HG03439 (cell line): ENCODE measurements at regions not wholly inside any gene's neighbourhood (a gene's known extent, or its start where the extent isn't known, plus 50 kb on each side); places are given as distances from the start of the nearest gene placed in this dataset.

Experiments
- ATAC-seq: cut with Tn5 transposase; IDR thresholded peaks from one replicate; pipeline ENCODE4 v1.9.1; 2021; ENCODE audit warnings: mild to moderate bottlenecking, moderate library complexity; ENCODE audit not compliant: unreplicated experiment

DNA sequence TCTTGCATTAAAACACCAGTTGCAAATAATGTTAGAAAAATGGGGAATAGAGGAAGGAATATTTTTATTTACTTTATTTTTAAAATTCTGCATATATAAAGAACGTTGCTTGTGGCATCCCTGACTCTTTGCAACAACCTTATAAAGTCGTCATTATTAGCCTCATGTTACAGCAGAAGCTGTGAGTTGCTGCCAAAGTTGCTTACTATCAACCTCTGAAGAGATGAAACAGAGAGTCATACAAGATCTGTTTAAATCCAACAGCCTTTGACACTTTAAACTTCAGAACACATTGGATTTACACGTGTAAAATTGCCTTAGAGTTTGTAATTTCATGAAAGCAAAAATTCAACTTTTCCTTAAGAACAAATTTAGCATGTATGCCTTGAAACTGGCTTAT is 221.9 kb downstream of the MRPL39 start:
- no peak for ATAC-seq

DNA sequence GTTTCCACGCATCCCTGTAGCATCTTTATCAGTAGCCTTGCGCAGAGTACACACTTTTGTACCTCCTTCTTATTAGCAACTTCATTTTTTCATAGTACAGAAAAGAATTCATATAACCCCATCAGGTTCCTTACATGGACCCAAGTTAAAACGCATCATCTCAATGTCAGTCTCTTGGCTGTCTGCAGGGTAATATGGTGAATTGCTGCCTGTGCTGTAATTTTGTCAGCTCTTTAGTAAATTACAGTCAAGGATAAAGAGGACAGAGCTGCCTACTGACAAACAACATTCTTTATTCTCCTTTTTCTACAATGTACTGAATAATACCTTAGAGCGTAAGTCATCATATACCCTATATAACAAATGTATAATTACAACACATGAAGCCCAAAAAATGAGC is 222.5 kb downstream of the MRPL39 start:
- ATAC-seq: no peak

DNA sequence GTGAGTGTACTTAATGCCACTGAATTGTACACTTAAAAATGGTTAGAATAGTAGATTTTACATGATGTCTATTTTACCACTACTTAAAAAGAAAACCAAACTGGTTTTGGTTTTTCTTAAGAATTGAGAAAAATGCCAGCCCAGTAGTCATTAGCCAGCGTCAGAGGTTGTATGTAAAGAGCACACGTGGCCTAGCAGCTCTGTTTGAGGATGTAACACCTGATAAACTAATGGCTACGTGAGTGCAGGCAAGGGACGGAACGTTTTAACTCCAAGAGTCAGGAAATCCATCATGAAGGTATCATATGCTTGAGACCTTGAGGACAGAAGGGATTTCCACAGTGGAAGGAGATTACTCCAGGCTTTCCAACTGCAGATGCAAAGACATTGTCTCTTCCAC is 223.7 kb downstream of the MRPL39 start:
- no peak for ATAC-seq

DNA sequence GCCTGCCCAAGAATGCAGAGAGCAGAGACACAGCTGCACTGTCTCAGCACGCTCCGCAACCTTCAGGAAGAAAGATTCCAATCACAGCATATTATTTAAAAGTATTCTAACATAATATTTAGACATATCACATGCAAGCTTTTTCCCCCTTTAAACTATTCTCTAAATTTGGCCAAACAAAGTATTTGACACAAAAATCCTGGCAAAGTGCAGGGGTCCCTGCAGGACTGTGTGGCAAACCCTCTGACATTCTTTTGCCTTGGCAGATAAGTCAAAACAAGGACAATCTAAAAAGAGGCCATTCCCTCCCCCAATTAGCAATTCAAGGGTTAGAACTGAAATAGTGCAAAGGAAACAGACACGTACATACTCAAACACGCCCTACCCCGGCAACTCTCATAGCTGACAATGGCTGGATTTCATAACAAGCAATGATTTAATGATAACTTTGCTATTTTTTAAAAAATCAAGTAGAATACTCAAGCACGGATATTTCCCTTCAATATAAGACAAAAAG is 225.3 kb downstream of the MRPL39 start:
- no peak for ATAC-seq

DNA sequence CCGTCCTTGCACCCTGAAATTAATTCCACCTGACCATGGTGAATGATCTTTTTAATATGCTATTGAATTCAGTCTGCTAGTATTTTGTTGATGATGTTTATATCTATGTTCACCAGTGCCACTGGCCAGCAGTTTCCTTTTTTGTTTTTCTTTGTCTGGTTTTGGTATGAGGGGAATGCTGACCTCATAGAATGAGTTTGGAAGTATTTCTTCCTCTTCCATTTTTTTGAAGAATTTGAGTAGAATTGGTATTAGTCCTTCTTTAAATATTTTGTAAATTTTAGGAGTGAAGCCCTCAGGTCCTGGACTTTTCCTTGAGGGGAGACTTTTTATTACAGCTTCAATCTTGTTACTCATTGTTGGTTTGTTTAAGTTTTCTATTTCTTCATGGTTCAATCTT is 231.6 kb downstream of the MRPL39 start:
- ATAC-seq: no peak

DNA sequence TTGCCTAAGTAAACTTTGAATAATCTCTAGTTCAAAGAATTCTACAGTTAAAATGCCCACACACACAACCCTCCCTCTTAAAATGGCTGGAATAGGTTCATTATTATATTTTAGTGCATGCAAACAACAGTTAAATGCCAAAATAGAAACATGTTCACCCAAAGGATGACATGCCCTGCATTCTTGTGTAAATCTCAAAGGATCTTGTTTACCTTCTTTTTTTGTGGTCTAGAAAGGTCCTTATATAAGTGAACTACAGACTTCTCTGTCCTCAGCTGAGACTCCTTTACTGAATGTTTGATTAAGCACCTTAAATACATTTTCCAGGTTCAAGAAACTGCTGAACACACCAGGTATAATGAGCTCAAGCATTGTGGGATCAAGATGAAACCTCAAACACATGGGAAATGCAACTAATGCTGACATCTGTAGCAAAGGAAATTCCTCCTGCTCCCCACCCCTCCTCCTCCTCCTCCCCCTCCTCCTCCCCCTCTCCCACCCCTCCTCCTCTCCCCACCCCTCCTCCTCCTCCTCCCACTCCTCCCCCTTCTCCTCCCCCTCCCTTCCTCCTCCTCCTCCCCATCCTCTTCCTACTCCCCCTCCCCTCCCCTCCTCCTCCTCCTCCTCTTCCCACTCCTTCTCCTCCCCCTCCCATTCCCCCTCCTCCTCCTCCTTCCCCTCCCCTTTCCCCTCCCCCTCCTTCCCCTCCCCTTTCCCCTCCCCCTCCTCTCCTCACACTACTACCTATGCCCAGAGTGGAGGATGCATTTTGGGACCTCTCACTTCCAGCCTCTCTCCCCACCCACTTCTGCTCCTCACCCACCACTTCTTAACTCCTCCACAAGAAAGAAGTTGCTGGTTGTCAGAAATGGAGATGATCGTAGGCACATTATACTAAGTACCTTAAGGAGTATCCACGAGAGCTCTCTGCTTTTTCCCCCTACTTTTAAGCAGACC is 233.9 kb downstream of the MRPL39 start:
- ATAC-seq: no peak

DNA sequence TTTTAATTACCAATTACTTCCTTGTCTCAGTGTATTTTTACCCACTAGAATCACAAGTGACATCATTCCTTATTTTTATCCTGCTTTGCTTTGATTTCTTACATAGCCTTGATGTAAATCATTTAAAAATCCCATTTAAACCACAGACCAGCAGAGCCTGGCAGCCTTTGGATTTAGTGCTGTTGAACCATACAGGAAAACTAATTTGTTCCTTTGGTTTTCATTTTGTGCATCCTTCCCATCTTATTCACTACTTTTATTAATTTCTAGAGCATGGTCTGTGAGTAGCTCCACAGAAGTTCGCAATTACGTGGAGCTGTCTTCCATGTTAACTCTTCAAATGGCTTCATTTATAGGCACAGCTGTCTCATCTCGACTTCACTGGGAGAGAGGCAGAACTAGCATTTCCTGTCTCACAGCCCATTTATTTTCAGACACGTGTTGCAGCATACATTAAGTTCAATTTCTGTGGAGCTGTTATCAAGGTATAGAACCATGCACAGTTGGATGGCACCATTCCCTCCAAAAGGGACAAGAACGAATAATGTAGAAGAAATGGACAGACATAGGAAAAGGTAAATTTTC is 235.3 kb downstream of the MRPL39 start:
- no peak for ATAC-seq

DNA sequence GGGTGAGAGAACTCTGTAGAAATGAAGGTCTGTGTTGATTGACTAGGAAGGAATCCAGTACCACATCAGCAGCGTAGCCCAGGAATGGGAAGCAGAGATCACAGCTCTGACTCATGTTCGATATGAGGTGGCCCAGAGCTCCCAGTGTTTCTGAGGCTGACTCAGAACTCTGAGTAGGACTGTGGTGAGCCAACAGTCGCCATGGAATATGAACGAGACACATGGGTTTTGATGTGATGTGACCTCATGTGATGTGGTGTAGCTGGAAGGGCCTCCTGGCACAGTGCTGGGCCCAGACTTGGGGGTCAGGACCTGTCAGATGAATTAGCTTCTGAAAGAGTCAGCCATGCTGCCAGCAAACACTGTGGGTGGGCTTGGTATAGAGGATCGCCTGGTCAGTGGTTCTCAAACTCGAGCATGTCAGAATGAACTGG is 237.0 kb downstream of the MRPL39 start:
- ATAC-seq: no peak

DNA sequence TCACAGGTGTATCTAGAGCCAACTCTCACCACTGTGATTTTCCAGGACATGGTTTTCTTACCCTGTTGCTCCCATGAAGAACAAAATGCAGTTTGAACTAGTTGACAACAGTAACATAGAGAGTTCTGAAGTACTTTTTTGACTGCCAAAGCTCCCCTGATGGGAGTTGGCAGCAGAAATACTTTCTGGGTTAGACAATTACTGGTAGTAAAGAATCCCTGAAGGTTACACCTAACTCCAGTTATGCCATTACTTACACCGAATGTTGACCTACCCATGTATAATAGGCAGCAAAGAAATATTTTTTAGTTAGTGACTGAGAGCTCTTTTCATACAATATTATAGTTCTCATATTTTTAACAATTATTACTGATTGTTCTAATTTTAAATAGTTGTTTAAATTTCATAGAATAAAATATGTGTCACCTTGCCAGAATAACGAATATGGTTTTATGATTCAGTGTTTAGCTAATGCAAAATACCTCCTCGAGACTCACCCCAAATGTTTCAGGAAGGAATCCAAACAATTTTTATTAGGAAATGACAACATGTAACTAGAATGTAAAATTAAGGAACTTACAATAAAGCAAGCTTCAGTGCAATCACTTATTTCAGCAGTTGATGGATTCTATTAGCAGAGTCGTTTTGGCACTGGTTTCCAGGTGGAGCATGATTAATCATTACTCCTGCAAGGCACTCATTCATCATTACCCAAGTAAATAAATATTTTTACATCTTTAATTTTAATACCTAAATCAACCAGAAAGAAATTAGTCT is 237.6 kb downstream of the MRPL39 start:
- no peak for ATAC-seq

DNA sequence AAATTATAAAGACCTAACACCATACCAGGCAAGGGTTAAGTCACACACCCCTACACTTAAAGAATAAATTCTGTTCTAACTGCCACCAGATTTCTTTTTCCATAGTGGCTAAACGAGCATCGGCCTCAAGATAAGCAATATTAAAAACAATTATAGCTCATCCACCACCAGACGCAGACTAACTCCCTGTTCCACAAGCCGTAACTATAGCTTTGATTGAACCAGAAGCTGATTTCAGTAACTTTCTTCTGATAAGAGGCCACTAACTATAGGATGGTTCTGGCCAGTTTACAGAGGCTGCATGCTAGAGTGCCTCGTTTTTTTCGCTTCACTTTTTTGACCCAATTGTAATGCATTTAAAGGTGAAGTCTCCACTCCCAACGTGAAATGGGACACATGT is 238.8 kb downstream of the MRPL39 start:
- ATAC-seq: no peak

DNA sequence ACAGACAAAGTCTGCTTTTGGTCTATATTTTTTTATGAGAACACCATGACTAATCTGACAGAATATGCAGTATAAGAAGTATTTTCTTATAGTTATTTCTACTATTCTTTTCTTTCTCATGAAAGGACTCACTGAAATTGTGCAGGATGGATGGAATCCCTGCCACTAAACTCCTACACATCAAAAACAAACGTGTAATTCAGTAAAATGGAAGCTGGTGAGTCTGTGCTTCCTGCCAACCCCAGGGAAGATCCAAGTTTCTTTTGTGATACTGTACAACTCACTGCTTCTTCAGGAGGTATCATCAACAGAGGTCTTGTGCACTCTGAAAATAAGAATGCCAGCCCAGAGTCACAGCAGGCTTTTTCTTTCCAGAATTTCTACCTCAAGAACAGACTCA is 241.2 kb downstream of the MRPL39 start:
- ATAC-seq: no peak

DNA sequence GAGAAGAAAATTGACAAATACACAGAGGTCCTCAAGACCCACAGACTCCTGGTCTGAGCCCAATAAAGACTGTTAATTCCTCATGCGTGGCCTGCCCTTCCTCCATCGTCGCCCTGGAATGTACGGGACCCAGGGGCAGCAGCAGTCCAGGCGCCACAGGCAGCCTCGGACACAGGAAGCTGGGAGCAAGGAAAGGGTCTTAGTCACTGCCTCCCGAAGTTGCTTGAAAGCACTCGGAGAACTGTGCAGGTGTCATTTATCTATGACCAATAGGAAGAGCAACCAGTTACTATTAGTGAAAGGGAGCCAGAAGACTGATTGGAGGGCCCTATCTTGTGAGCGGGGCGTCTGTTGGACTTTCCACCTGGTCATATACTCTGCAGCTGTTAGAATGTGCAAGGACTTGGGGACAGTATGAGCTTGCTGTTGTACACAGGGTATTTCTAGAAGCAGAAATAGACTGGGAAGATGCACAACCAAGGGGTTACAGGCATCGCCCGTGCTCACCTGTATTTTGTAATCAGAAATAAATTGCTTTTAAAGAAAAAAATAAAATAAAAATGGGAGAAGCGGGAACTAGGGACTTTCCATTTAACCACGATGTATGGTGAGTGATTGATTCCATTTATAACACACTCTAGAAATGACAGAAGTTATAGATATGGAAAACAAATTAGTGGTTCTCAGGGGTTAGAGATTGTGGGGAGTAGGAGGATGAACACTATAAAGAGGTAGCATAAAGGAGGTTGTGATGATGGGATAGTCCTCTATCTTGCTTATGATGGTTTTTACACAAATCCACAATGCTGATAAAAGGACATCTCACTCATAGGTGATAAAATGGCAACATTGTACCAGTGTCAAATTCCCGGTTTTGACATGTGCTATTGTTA is 244.7 kb downstream of the MRPL39 start:
- ATAC-seq: no peak

DNA sequence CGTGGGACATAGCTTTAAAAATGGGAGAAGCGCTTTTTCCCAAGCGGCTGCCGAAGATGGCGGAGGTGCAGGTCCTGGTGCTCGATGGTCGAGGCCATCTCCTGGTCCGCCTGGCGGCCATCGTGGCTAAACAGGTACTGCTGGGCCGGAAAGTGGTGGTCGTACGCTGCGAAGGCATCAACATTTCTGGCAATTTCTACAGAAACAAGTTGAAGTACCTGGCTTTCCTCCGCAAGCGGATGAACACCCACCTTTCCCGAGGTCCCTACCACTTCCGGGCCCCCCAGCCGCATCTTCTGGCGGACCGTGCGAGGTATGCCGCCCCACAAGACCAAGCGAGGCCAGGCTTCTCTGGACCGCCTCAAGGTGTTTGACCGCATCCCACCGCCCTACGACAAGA is 245.5 kb downstream of the MRPL39 start:
- no peak for ATAC-seq

DNA sequence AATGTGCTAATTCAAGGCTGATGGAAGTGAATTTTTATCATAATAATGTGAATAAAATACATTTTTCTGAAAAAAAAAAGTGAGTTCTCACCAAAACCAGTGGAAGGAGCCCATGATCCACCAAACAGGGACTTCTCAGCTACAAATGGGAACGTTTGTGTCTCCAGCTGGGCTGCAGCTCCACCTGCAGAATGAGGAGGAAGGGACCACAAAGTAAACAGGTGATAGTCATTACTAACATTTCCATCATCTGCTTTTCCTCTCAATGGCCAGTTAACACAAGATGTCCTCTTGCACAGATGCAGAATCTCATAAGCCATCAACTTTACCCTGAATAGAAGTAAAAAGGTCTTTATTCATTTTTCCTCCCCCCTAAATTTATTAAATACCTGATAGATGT is 246.2 kb downstream of the MRPL39 start:
- ATAC-seq: no peak

DNA sequence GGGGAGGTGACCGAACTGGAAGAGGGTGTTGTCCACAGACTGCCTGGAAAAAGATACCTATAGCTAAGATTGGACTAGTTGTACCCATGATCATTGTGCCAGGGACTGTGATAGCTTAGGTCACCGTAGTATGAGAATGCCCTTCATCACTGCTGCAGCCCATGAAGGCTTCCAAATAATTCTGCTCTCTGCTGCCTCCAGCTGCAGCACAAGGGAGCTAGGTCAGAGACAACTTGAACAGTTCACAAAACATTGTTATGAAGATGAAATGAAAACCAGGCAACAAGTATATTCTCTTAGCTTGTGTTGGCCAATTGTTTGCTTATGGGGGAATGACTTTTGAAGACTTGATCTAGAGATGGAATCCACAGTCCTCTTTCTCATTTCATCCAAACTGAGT is 246.7 kb downstream of the MRPL39 start:
- no peak for ATAC-seq

DNA sequence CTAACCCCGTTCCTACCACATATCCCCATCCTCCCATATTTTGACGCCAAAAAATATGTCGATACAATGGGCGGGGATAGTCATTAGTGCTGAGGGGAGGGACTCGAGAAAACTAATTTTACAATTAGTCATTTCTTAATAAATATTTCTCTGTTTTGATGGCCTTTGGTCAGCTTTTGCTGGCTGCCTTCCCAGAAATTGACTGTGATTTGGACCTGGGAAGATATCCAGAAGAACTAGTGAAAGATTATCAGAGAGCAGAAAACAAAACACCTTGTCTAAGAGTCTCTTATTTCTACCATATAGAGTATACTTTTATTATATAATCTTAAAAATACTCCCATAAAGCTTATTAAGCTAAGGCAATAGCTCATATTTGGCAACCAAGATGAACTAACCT is 247.6 kb downstream of the MRPL39 start:
- no peak for ATAC-seq

DNA sequence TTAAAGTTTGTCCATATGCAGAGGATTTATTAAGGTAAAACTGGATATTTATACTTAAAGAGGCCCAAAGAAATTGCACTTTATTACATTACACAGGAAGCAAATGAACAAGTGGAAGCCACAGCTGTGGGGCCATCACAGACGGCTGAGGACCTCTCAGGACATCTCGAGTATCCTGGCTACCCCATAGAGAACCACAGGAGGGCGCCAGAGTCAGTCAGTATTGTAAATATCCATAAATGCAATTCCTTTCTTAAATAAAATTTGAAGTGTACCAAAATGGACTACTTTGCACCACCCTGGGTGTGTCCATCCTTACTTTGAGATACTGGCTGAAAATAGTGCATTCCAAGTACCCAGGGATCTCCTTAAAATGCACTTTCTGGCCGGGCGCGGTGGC is 257.2 kb downstream of the MRPL39 start:
- no peak for ATAC-seq

DNA sequence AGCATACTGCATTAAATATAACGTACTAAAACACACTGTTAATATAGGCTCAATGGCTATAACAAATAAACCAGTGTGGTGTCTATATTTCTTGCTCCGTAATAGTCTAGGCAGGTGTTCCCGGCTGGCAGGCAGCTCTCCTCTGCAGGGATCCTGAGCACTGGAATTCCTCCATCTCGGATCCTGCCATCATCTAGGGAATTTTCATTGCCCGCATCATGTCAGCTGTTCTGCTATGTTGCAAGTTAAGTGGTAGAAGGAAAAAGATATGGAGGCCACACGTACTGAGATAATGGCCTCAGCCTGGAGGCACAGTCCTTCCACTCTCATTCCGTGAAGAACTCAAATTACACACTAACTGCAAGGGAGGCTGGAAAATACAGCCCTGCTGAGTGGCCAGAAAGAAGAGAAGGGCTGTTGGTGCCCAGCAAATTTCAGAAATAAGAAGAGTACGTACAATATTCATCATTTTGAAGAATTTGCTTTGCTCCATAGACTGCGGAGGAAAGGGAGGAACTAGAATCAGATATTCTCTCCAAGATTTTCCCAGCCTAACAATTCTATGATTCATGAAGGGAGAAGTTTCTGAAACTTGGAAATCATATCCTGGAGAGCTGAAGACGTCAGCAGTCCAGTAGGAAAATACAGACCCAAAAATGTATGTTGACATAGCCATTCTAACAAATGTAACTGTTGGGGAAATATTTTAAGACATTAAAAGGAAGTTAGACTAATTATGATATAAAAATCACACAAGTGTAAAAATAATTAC is 263.3 kb downstream of the MRPL39 start:
- ATAC-seq: no peak

DNA sequence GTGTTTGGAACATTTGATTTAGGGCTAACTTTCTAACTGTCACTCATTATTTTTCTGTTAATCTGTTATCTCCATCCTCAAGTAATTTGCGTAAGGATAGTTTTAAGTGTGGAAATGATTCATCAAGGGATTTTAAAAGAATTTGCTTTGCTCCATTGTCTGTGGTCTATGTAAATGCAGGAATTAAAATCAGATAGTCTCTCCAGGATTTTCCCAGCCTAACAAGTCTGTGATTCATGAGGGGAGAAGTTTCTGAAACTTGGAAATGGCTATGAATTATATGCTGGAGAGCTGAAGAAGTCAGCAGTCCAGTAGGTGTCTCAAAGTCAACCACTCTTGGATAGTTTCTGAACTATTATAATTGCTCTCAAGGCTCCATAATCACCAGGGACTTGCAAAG is 264.5 kb downstream of the MRPL39 start:
- no peak for ATAC-seq

DNA sequence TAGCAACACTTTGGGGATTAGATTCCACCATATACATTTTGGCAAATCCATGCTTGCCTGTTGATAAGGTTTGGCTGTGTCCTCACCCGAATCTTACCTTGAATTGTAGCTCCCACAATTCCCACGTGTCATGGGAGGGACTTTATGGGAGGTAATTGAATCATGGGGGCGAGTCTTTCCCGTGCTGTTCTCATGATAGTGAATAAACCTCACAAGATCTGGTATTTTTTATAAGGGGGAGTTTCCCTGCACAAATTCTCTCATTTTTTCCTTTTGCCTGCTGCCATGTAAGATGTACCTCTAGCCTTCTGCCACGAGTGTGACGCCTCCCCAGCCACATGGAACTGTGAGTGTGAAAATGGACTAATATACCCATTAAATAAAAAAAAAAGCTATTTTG is 265.3 kb downstream of the MRPL39 start:
- no peak for ATAC-seq
